GM19025 (cell line): ENCODE measurements at regions not wholly inside any gene's neighbourhood (a gene's known extent, or its start where the extent isn't known, plus 50 kb on each side); places are given as distances from the start of the nearest gene placed in this dataset.
"Not testable (repeated sequence)": the region's sequence is repeated elsewhere in the genome, so short reads cannot be mapped to it uniquely, and the experiment has no call there.

Source experiments
- ATAC-seq: cut with Tn5 transposase; IDR thresholded peaks from one replicate; pipeline ENCODE4 v1.9.1; 2021; ENCODE audit warnings: mild to moderate bottlenecking, low read depth, moderate library complexity; ENCODE audit not compliant: unreplicated experiment

DNA sequence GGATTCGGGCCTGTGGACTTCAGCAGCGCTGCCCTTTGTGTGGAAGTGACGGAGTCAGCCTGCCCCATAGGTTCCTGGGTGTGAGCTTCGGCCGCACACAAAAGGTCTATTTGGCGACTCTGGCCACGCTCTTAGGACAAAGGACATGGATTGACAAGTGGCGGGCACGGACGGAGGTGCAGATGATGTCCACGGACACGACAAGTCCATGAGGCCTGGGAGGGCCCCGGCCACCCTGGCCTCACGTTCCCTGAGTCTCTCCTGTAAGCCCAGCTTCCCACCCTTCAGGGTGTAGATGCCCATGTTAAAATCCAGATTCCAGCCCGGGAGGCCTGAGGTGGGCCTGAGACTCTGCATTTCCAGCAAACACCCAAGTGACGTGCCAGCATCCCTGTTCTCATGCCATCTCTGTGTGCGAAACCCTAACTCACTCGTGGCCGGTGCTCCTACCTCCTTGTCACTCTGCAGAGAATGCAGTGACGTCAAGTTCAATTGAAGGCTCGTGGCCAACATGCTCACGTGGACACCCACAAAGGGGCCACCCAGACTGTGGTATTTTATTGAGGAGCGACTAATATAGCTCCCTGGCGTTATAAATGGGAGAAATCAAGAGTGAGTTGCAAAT, 111.7 kb downstream of the RTP5 start:
- no peak for ATAC-seq

DNA sequence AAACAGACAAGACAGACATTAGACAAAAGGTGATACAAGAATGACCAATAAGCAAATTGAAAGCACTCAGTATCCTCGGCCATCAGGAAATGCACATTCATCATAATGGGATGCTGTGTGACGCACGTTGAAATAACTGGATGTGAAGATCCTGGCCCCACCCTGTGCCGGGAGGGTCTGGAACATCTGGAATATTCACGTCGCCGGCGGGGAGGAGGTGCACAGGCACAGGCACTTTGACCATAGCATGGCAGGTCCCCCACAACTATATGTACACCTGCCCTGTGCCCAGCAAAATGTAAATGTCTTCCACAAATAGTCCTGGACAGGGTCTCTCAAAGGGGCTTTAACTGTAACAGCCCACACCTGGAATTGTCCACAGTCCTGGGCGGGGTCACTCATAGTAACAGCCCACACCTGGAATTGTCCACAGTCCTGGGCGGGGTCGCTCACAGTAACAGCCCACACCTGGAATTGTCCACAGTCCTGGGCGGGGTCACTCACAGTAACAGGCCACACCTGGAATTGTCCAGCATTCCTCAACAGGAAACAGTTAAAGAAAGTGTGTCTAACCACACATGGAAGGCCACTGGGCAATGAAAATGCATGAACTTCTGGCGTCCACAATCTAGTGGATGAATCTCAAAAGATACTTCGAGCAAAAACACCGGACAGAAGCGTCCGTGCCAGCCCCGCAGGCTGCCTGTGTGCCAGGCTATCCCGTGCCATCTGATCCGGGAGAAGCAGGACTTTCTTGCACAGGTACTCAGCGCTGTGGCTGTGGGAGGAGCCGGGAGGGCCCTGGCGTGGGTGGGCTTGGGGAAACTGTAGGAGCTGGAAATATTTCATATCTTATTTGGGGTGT, 113.4 kb downstream of the RTP5 start:
- no peak for ATAC-seq

DNA sequence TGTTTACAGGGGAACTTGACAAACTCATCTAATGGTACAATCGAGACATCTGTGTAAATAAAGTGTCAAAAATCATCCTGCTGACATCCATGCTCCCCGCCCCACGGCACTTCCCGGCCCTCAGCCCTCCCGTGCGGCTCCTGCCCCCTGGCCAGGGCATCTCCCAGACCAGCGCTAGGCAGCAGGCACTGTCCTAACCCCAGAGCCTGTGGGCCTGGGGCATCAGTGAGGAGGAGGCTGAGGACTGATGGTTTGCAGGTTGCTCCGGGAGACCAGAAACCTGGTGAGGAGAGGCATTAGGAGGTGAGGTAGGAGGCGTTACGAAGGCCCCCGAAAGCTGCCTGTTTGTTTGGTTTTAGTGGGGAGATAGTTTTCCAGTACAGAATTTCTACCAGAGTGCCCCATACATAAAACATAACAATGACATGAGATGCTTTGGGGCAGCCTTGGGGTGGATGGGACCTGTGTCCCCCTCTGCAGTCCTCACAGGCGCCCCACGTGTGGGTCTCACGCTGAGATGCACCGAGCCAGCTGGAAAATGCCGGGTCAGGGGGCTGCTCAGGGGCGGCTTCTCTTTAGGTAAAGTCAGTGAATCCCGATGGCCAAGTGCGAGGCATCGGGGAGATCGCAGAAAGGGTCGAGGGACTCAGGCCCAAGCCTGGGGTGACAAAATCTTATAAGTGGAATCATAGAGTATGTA, 114.2 kb downstream of the RTP5 start:
- no peak for ATAC-seq

DNA sequence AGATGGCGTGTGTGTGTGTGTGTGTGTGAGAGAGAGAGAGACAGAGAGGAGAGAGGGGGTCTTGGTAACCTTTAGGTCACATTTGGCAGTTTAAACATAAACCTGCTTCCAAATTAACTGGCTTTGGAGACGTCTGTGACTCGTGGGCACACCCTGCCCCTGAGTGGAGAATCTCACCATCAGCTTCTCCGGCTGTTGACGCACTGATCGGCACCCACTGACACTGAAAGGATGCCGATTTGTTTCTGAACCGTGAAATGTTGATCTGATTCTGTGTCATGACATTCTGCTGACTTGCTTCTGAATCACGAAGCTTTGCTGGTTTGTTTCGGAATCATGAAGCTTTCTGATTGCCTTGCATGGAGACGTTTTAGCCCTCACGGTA, 114.7 kb downstream of the RTP5 start:
- no peak for ATAC-seq

DNA sequence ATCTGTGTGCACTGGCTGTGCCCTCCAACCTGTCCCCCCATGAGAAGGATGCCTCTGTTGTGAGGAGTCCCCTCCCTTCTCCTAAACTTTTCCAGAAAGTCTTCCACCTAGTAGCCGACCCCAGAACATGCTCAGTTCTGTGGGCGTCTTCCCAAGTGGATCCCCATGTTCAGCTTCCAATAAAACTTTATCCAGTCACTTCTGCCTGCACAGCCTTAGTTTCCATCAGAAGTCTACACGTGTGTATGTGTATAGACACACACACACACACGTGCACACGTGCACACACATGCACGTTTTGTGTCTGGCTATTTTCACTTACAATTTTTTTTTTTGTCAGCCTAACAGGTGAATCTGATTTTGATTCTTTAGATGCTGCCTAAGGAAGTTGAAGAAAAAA, 115.1 kb downstream of the RTP5 start:
- ATAC-seq = no peak

DNA sequence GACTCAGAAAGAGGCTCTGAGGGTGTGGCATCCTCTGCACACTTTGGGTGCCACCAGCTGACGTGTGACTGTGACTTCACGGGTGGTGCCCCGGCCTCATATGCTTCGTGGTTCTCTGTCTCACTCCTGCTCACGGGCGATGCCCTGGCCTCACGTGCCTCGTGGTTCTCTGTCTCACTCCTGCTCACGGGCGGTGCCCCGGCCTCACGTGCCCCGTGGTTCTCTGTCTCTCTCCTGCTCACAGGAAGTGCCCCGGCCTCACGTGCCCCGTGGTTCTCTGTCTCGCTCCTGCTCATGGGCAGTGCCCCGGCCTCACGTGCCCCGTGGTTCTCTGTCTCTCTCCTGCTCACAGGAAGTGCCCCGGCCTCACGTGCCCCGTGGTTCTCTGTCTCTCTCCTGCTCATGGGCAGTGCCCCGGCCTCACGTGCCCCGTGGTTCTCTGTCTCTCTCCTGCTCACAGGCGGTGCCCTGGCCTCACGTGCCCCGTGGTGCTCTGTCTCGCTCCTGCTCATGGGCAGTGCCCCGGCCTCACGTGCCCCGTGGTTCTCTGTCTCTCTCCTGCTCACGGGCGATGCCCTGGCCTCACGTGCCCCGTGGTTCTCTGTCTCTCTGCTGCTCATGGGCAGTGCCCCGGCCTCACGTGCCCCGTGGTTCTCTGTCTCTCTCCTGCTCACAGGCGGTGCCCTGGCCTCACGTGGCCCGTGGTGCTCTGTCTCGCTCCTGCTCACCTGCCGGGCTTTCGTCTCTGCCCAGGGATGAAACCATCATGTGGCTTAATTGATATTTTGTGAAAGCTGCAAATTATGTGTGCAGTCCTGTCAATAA, 115.8 kb downstream of the RTP5 start:
- ATAC-seq = not testable (repeated sequence)

DNA sequence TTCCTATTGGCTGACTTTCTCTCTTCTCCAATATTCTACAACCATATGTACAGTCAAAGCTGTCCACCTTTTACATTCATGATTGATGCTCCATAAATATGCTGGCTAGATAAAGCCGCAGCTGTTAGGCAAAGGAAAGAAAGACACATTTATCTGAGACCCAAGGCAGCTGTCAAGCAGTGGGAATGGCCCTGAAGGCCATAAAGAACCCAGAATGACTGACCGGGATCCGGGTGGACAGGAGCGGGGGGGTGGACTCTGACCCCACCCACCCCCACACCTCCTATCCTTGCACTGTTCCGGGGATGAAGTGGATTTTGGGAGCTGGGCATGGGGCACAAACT, 116.4 kb downstream of the RTP5 start:
- ATAC-seq = no peak

DNA sequence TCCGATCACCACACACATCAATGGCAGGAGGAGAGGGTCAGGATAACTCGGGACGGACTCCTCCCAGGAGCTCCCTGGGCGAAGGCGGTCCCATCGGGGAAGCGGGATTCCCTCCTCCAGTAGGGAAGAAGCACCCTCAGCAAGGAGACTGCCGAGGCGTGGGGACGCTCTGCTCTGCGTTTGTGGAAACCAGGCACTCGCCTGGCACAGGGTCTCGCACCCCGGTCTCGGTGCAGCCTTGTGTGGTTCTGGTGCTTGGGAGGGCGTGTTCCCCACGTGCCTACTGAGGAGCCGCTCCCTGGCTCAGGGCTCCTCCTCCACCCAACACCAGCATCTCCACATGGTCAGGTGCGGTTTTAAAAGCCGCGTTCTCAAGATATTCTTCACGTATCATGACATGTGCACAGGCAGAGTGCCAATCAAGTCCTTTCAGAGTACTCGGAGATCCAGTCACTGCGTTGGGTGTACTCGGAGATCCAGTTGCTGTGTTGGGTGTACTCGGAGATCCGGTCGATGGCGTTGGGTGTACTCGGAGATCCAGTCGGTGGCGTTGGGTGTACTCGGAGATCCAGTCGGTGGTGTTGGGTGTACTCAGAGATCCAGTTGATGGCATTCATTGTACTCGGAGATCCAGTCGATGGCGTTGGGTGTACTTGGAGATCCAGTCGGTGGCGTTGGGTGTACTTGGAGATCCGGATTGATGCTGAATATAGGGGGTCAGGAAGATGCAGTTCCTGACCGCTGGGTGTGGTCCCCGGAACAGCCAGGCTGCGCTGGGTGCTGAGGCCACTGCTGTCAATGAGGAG, 117.5 kb downstream of the RTP5 start:
- ATAC-seq = no peak

DNA sequence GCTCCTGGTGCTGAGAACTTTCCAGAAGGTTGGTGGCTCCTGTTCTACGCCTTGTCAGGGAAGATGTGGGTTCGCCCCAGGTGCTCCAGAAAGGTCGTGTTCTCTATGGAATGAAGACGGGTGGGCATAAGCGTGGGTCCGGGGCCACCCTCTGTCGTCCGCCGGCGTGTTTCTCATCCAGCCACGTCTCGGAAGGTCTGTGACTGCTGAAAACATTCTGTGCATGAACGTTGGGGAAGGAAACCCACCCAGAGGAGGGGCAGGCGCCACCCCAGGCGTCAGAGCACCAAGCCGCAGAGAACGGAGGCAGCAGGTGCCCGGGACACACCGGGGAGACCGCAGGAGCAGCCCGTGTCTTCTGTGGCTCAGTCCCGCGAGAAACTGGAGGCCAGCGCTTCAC, 118.2 kb downstream of the RTP5 start:
- no peak for ATAC-seq

DNA sequence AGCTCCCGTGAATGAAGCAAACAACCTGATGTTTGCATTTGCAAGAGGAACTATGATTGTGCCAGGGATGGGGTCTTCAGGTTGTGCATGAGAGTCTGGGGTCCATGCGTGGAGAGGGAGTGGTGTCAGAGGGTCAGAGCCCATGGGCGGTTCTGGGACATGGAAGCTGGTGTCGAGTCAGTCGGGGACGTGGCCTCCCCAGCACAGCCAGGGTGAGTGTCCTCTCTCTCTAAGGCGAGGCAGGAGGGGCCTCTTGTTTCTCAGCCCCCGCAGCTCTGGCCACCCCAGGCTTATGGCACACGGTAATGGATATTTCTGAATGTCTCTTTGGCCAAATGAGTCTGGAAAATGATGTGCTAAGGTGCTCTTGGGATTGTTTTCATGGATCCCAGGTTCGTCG, 118.6 kb downstream of the RTP5 start:
- ATAC-seq = no peak

DNA sequence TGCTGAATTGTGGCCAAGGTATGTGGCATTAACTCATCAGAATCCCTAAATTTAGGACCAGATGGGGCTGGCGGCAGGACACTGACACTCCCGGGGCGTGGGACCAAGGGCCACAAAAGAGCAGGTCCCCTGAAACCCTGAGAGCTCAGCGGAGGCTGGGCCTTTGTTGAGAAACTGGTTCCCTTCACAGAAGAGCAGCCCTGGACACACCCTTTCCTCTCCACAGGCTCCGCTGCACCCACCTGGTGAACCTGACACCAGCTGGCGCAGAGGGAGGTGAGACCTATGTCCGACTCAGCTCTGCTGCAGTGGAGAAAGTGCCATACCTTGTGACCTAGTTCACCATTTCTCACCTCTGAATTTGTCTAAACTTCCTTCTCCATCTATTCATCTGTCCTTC, 119.5 kb downstream of the RTP5 start:
- no peak for ATAC-seq

DNA sequence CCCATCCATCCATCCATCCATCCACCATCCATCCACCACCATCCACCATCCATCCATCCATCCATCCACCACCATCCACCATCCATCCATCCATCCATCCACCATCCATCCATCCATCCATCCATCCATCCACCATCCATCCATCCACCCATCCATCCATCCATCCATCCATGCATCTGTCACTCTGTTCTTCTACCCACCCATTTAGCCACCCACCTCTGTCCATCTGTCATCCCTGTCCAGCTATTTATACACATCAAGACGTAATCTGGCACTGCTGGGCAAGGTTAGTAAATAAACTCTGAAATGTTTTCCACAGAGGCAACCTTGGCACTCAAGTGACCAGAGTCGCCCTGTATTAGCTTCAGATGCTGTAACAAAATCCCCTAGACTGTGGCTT, 120.9 kb downstream of the RTP5 start:
- no peak for ATAC-seq

DNA sequence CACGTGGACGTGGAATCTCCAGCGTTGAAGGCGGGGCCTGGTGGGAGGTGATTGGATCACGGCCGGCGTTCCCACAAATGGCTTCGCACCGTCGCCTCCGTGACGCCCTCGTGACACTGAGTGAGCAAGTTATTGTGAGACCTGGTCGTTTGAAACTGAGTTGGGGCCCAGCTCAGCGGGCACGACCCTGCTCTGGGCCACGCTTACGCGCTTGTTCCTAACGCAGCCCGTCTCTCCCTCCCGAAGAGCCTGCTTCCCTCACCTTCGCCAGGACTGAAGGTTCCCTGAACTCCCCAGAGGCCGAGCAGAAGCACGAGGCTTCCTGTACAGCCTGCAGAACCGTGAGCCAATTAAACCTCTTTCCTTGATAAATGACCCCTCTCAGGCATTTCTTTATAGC, 121.8 kb downstream of the RTP5 start:
- no peak for ATAC-seq

DNA sequence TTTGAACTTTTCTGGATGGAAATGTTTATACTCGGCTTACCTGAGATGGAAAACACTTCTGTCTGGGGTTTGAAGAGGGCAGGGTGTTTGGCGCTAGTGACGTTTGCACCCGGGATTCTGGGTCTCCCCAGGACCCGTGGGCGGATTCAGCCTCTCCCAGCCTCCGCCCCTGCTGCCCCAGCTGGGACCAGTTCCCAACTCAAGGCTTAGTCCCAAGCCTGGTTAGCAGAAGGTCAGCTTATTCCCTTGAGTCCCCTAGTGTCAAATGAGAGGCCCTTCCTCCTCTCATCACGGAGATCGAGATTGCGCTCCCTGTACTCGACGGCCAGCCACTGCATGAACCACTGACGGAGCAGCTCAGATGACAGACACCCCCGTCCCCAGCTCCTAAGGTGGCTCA, 123.2 kb downstream of the RTP5 start:
- ATAC-seq = no peak

DNA sequence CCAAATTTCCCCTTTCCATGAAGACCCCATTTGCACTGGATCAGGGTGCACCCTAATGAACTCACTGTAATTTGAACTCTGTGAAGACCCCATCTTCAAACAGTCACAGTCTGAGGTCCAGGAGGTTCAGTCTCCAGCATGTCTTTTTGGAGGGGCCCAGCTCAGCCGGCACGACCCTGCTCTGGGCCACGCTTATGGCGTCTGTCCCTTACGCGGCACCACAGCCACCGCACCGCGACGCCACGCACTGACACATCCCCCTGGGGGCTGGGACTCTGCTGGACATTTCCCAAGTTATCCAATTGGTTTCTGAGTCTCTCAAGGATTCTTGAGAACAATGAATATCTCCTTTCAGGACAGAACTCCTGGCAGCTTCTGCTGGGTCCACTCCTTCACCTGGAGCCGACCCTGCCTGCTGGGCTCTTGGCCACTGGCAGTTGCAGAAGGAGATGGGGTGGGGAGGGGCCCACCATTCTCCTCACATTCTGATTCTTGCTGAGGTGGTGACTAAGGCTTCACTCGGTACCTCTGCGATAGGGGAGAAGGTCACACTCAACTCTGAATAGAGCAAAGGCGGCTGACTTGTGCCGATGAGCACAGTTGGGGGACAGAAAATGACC, 124.0 kb downstream of the RTP5 start:
- no peak for ATAC-seq

DNA sequence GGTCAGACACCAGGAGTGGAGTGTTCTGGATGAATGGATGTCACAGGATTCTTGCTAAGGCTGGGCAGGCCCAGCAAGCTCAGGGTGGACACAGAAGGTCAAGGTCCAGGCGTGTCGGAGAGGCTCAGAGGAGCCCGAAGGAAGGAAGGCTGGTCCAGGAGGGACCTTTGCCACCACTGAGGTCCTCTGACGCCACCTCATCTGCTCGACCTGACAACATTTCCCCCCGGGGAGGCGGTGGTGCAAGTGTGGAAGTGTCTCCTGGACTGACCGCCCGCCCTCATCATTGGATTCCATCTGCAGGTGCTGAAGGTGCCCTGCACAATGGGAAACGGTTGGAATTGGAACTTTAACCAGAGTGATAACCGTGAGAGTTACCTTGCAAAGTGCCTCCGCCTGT, 124.6 kb downstream of the RTP5 start:
- no peak for ATAC-seq

DNA sequence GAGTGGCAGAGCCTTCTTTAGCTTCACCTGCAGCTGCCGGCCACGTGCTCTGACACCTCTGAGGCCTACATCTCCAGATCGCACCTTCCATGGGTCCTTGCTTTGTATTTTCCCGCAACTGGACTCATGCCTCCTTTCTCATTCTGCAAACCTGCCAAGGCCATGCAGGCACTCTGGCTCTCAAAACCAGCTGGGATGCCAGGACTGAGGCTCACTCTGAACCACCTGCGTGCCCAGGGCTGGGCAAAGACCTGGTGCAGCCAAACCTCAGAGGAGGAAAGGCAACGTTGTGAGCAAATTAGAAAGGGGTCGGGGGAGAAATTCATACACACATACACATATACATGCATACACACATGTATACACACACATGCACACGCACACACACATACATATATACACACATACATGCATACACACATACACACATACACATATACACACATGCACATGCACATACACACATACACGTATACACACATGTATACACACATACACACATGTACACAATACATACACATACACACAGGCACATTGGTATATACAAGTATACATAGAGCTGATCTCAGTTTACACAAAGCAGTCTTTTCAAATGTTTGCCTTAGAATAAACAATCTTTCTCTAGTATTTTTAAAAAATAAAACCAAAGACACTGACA, 125.2 kb downstream of the RTP5 start:
- no peak for ATAC-seq

DNA sequence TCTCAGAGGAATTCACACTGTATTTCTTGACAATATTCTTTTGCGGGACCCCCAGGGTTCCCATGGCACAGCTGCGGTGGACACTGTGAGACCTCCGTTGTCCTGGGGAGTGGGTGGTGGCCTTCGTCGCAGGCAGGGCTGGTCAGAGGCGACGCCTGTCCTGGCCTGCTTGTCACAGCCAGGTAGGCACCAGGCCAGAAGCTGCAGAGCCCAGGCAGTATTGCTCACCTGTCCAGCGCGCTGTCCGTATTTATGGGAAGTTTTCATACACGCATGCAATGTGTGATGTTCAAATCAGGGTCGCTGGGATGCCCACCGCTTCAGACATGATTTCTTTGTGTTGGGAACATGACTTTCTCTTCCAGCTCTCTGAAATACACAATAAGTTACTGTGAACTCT, 126.6 kb downstream of the RTP5 start:
- ATAC-seq = no peak

DNA sequence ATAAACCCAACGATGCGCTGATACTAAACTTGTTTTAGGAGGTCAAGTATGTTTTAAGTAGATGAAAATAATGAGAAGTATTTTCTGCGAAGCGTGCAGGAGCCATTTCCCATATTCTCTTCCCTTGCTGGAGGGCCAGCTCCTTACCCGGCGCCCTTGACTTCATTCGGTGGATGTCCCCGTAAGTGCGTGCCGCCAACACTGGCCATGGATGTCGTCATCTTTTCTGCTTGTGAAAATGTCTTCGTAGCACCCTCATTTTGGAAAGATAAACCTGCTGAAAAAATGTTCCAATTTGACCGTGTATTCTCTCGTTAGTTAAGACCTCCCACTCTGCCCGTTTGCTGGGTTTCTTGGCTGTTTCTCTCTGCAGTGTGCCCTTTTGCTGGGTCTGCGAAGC, 127.5 kb downstream of the RTP5 start:
- no peak for ATAC-seq
